ENCODE measurements at regions not wholly inside any gene's neighbourhood (a gene's known extent, or its start where the extent isn't known, plus 50 kb on each side); places are given as distances from the start of the nearest gene placed in this dataset.

DNA sequence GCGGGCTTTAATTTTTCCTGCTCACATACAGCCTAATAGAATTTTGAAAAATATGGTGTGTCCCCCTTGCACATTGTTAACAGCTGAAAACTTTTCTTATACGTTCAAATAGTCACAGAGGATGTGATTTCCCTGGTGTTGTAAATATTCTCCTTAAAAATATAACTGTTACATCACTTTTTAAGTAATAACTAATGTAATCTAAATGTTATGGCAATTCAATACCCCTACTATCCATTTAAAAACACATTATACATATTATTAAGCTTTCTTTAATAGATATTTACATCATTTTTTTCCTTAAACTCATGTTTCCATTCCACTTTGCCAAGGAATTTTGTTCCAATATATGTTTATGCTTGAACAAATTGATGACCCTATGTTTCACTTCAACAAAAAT is 85.5 kb upstream of the S1PR1 start:
- TF ChIP-seq, protein P1, sequence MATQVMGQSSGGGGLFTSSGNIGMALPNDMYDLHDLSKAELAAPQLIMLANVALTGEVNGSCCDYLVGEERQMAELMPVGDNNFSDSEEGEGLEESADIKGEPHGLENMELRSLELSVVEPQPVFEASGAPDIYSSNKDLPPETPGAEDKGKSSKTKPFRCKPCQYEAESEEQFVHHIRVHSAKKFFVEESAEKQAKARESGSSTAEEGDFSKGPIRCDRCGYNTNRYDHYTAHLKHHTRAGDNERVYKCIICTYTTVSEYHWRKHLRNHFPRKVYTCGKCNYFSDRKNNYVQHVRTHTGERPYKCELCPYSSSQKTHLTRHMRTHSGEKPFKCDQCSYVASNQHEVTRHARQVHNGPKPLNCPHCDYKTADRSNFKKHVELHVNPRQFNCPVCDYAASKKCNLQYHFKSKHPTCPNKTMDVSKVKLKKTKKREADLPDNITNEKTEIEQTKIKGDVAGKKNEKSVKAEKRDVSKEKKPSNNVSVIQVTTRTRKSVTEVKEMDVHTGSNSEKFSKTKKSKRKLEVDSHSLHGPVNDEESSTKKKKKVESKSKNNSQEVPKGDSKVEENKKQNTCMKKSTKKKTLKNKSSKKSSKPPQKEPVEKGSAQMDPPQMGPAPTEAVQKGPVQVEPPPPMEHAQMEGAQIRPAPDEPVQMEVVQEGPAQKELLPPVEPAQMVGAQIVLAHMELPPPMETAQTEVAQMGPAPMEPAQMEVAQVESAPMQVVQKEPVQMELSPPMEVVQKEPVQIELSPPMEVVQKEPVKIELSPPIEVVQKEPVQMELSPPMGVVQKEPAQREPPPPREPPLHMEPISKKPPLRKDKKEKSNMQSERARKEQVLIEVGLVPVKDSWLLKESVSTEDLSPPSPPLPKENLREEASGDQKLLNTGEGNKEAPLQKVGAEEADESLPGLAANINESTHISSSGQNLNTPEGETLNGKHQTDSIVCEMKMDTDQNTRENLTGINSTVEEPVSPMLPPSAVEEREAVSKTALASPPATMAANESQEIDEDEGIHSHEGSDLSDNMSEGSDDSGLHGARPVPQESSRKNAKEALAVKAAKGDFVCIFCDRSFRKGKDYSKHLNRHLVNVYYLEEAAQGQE (tag by site-specific recombination; IDR thresholded peaks at IDR 0.05) = no peak
- TF ChIP-seq, protein P2, sequence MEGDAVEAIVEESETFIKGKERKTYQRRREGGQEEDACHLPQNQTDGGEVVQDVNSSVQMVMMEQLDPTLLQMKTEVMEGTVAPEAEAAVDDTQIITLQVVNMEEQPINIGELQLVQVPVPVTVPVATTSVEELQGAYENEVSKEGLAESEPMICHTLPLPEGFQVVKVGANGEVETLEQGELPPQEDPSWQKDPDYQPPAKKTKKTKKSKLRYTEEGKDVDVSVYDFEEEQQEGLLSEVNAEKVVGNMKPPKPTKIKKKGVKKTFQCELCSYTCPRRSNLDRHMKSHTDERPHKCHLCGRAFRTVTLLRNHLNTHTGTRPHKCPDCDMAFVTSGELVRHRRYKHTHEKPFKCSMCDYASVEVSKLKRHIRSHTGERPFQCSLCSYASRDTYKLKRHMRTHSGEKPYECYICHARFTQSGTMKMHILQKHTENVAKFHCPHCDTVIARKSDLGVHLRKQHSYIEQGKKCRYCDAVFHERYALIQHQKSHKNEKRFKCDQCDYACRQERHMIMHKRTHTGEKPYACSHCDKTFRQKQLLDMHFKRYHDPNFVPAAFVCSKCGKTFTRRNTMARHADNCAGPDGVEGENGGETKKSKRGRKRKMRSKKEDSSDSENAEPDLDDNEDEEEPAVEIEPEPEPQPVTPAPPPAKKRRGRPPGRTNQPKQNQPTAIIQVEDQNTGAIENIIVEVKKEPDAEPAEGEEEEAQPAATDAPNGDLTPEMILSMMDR (tag by site-specific recombination; IDR thresholded peaks at IDR 0.05) = no peak
- TF ChIP-seq ZNF2 (tag by site-specific recombination; IDR thresholded peaks at IDR 0.05) = no peak

Data from HEK293 (cell line).